ENCODE measurements at regions not wholly inside any gene's neighbourhood (a gene's known extent, or its start where the extent isn't known, plus 50 kb on each side); places are given as distances from the start of the nearest gene placed in this dataset.

GRCh38 chr6:145286916-145287315, 448.4 kb downstream of the EPM2A start (continued):
- TF ChIP-seq, protein P1, sequence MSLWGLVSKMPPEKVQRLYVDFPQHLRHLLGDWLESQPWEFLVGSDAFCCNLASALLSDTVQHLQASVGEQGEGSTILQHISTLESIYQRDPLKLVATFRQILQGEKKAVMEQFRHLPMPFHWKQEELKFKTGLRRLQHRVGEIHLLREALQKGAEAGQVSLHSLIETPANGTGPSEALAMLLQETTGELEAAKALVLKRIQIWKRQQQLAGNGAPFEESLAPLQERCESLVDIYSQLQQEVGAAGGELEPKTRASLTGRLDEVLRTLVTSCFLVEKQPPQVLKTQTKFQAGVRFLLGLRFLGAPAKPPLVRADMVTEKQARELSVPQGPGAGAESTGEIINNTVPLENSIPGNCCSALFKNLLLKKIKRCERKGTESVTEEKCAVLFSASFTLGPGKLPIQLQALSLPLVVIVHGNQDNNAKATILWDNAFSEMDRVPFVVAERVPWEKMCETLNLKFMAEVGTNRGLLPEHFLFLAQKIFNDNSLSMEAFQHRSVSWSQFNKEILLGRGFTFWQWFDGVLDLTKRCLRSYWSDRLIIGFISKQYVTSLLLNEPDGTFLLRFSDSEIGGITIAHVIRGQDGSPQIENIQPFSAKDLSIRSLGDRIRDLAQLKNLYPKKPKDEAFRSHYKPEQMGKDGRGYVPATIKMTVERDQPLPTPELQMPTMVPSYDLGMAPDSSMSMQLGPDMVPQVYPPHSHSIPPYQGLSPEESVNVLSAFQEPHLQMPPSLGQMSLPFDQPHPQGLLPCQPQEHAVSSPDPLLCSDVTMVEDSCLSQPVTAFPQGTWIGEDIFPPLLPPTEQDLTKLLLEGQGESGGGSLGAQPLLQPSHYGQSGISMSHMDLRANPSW (CRISPR knock-in tag; conservative IDR thresholded peaks at IDR 0.05; ENCODE audit: low read depth), result no peak
- TF ChIP-seq MLX (CRISPR knock-in tag; IDR thresholded peaks at IDR 0.05) (no peak), FOXP4 (CRISPR knock-in tag; IDR thresholded peaks at IDR 0.05) (no peak), ZNF512 (CRISPR knock-in tag; IDR thresholded peaks at IDR 0.05; ENCODE audit: borderline replicate concordance) (no peak), RORB (CRISPR knock-in tag; IDR thresholded peaks at IDR 0.05) (no peak), TP53 (CRISPR knock-in tag; IDR thresholded peaks at IDR 0.05) (no peak), ZNF232 (CRISPR knock-in tag; IDR thresholded peaks at IDR 0.05) (no peak), E2F4 (CRISPR knock-in tag; IDR thresholded peaks at IDR 0.05; ENCODE audit: borderline replicate concordance, low read depth) (no peak), TEAD1 (CRISPR knock-in tag; IDR thresholded peaks at IDR 0.05) (no peak)
- TF ChIP-seq, protein P2, sequence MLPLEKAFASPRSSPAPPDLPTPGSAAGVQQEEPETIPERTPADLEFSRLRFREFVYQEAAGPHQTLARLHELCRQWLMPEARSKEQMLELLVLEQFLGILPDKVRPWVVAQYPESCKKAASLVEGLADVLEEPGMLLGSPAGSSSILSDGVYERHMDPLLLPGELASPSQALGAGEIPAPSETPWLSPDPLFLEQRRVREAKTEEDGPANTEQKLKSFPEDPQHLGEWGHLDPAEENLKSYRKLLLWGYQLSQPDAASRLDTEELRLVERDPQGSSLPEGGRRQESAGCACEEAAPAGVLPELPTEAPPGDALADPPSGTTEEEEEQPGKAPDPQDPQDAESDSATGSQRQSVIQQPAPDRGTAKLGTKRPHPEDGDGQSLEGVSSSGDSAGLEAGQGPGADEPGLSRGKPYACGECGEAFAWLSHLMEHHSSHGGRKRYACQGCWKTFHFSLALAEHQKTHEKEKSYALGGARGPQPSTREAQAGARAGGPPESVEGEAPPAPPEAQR (CRISPR knock-in tag; IDR thresholded peaks at IDR 0.05), result no peak

DNA sequence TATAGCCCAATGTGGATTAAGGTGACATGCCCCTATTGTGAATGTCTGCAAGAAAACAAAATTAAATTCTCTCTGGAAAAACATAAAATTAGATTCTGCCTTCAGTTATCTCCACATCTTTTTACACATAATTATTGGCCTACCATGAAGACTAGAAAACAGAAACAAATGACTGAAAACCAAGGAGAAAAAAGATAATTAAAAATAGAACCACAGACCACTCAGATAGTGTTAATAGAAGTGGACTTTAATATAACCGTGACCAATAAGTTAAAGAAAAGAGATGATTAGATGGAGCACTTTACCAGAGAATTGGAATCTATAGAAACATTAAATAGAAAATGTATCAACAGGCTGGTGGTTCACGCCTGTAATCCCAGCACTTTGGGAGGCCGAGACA, 445.7 kb downstream of the EPM2A start:
- no peak overlapping the region for H3K27ac Mint-ChIP-seq

More for the DNA sequence above, 445.7 kb downstream of the EPM2A start:
- no peak for ATAC-seq
- no peak for DNase-seq (ENCODE audit: low spot score)
- ChIA-PET POLR2A (no interaction called here), CTCF (no interaction called here)
- Mint-ChIP-seq H3K4me1 (peaks cover 7% of the 10 kb centered on the region), H3K9me3 (peaks cover 12% of the 10 kb centered on the region), H3K27me3 (ENCODE audit: low read depth) (no peaks in the 10 kb centered on the region), H3K36me3 (no peaks in the 10 kb centered on the region; the same call in 1 of the 2 replicates), H3K4me3 (no peak overlapping the region)
- no peak for TF ChIP-seq ZNF281 (CRISPR knock-in tag; IDR thresholded peaks at IDR 0.05)
- TF ChIP-seq ZNF232 (CRISPR knock-in tag; IDR thresholded peaks at IDR 0.05), result no peak
- no peak for TF ChIP-seq ZNF121 (CRISPR knock-in tag; IDR thresholded peaks at IDR 0.05)
- no peak for TF ChIP-seq ZBTB21 (CRISPR knock-in tag; IDR thresholded peaks at IDR 0.05; ENCODE audit: borderline replicate concordance)
- no peak for TF ChIP-seq JAZF1 (CRISPR knock-in tag; IDR thresholded peaks at IDR 0.05)
- TF ChIP-seq CREM (CRISPR knock-in tag; IDR thresholded peaks at IDR 0.05), result no peak
- TF ChIP-seq ETV6 (CRISPR knock-in tag; IDR thresholded peaks at IDR 0.05), result no peak
- TF ChIP-seq NFATC4 (CRISPR knock-in tag; IDR thresholded peaks at IDR 0.05), result no peak
- TF ChIP-seq CBFB (CRISPR knock-in tag; IDR thresholded peaks at IDR 0.05; ENCODE audit: low read depth), result no peak
- TF ChIP-seq NR1H2 (CRISPR knock-in tag; IDR thresholded peaks at IDR 0.05), result no peak
- TF ChIP-seq HMGXB4 (CRISPR knock-in tag; IDR thresholded peaks at IDR 0.05), result no peak
- no peak for TF ChIP-seq MYBL2 (CRISPR knock-in tag; IDR thresholded peaks at IDR 0.05)

All from WTC11 (cell line).